Keratinocyte (primary cell): ENCODE measurements at regions not wholly inside any gene's neighbourhood (a gene's known extent, or its start where the extent isn't known, plus 50 kb on each side); places are given as distances from the start of the nearest gene placed in this dataset.

Experiments used
- DNase-seq: peaks from one replicate; pipeline ENCODE4 v3.0.0-alpha.2; 2011; ENCODE audit warnings: low read depth, missing footprints, low spot score
- FAIRE-seq: peaks from 2 replicates; lab custom pipeline; 2011; peaks lifted over from hg19 to GRCh38; lab: Jason Lieb, UNC
- H2AFZ ChIP-seq: 2 replicates; pipeline ENCODE4 v1.6.0; 2012; ENCODE audit warnings: low read length, control low read depth, inconsistent platforms; ENCODE audit not compliant: control insufficient read depth
- H3K27ac ChIP-seq: 2 replicates; pipeline ENCODE4 v1.5.1; 2011; ENCODE audit warnings: low read length; ENCODE audit not compliant: control insufficient read depth, insufficient read depth
- H3K27me3 ChIP-seq: 3 replicates; pipeline ENCODE4 v1.6.0; 2011; ENCODE audit warnings: low read length; ENCODE audit not compliant: control insufficient read depth, insufficient read depth; ENCODE audit errors: extremely low read depth
- H3K36me3 ChIP-seq, 2 experiments: 2 replicates in 1 of 2; 3 replicates in 1 of 2; pipeline ENCODE4 v1.5.1; 2011; ENCODE audit warnings: low read length in 2 of 2, mild to moderate bottlenecking in 1 of 2; ENCODE audit not compliant: control insufficient read depth in 2 of 2, insufficient read depth in 2 of 2; ENCODE audit errors: extremely low read depth in 1 of 2
- H3K4me1 ChIP-seq: 3 replicates; pipeline ENCODE4 v1.5.1; 2011; ENCODE audit warnings: low read length; ENCODE audit not compliant: control insufficient read depth, insufficient read depth; ENCODE audit errors: extremely low read depth
- H3K4me2 ChIP-seq: 3 replicates; pipeline ENCODE4 v1.6.0; 2011; ENCODE audit warnings: low read depth, low read length; ENCODE audit not compliant: control insufficient read depth, insufficient read depth; ENCODE audit errors: extremely low read depth
- H3K4me3 ChIP-seq, 3 experiments: fragments of 200-600 bp in 1 of 3; sonication (generic) in 1 of 3; 2 replicates in 2 of 3; 3 replicates in 1 of 3; pipeline ENCODE4 v1.5.1; 2011 to 2016; ENCODE audit warnings: low read length in 3 of 3, mild to moderate bottlenecking in 3 of 3, control low read depth in 2 of 3, inconsistent platforms in 1 of 3, low read depth in 1 of 3, mixed read lengths in 1 of 3, mixed run types in 1 of 3, moderate library complexity in 1 of 3; ENCODE audit not compliant: control insufficient read depth in 2 of 3, insufficient read depth in 2 of 3; ENCODE audit errors: extremely low read depth in 1 of 3
- H3K79me2 ChIP-seq: 2 replicates; pipeline ENCODE4 v1.6.0; 2012; ENCODE audit warnings: low read length; ENCODE audit not compliant: control insufficient read depth, insufficient read depth
- H3K9ac ChIP-seq: 3 replicates; pipeline ENCODE4 v1.6.0; 2011; ENCODE audit warnings: low read length; ENCODE audit not compliant: control insufficient read depth, insufficient read depth; ENCODE audit errors: extremely low read depth
- H3K9me1 ChIP-seq: 3 replicates; pipeline ENCODE4 v1.6.0; 2011; ENCODE audit warnings: low read length; ENCODE audit not compliant: control insufficient read depth, insufficient read depth; ENCODE audit errors: extremely low read depth
- H3K9me3 ChIP-seq: 2 replicates; pipeline ENCODE4 v1.5.1; 2012; ENCODE audit warnings: low read depth, low read length; ENCODE audit not compliant: control insufficient read depth
- H4K20me1 ChIP-seq: 3 replicates; pipeline ENCODE4 v1.6.0; 2011; ENCODE audit warnings: low read length; ENCODE audit not compliant: control insufficient read depth, insufficient read depth; ENCODE audit errors: extremely low read depth
- CTCF ChIP-seq, 3 experiments: IDR thresholded peaks in 1 of 3; conservative IDR thresholded peaks in 1 of 3; optimal IDR thresholded peaks in 1 of 3; 2 replicates in 2 of 3; 3 replicates in 1 of 3; pipeline versions ENCODE3 to v1.5.1; 2011; ENCODE audit warnings: low read length in 3 of 3, mild to moderate bottlenecking in 3 of 3, moderate library complexity in 2 of 3, control low read depth in 1 of 3, inconsistent platforms in 1 of 3; ENCODE audit not compliant: insufficient read depth in 2 of 3; ENCODE audit errors: extremely low read depth in 1 of 3
- EZH2 ChIP-seq: IDR thresholded peaks from one replicate; pipeline ENCODE4 v1.6.1; 2012; ENCODE audit warnings: inconsistent platforms, mild to moderate bottlenecking, low read length, moderate library complexity
- dilution Hi-C: fragments of 300-500 bp; cut with MboI; formaldehyde crosslinking; loops from one replicate; pipeline ENCODE4 v1.7.0; 2020; ENCODE audit warnings: low sequenced_read_pairs; ENCODE audit not compliant: extremely low pct_ligation_motif_present

- Histone ChIP-seq H3K9me3 (no peaks in the 10 kb centered on the region), H3K36me3 (no peaks in the 10 kb centered on the region), H3K9me1 (no peaks in the 10 kb centered on the region), H2AFZ (no peak overlapping the region), H3K27ac (no peak overlapping the region), H3K9ac (no peak overlapping the region), H4K20me1 (no peaks in the 10 kb centered on the region), H3K4me2 (no peak overlapping the region), H3K79me2 (no peaks in the 10 kb centered on the region), H3K27me3 (no peaks in the 10 kb centered on the region), H3K4me3 (no peak overlapping the region), H3K4me1 (no peaks in the 10 kb centered on the region)
- DNase-seq, result no peak
- no peak for TF ChIP-seq CTCF (optimal IDR thresholded peaks at IDR 0.05 in 1 of 3, IDR thresholded peaks at IDR 0.05 in 1 of 3, conservative IDR thresholded peaks at IDR 0.05 in 1 of 3; ENCODE audit: extremely low read depth in 1 of 3, insufficient read depth in 2 of 3, low read length in 3 of 3)
- no peak for TF ChIP-seq EZH2
- FAIRE-seq, result no peak
- dilution Hi-C loops, result no loop called here
Measured at GRCh38 chr12:41919048-41919447, 225.6 kb downstream of the GXYLT1 start.

GRCh38 chr12:41917938-41918341, 226.7 kb downstream of the GXYLT1 start:
- Histone ChIP-seq H3K4me1 (no peaks in the 10 kb centered on the region), H3K4me3 (no peak overlapping the region), H3K27me3 (no peaks in the 10 kb centered on the region), H3K4me2 (no peak overlapping the region), H3K9me1 (no peaks in the 10 kb centered on the region), H2AFZ (no peak overlapping the region), H3K36me3 (no peaks in the 10 kb centered on the region), H3K79me2 (no peaks in the 10 kb centered on the region), H3K27ac (no peak overlapping the region), H3K9ac (no peak overlapping the region), H3K9me3 (no peaks in the 10 kb centered on the region), H4K20me1 (no peaks in the 10 kb centered on the region)
- FAIRE-seq (no peak), DNase-seq (no peak)
- TF ChIP-seq EZH2 (no peak), CTCF (optimal IDR thresholded peaks at IDR 0.05 in 1 of 3, IDR thresholded peaks at IDR 0.05 in 1 of 3, conservative IDR thresholded peaks at IDR 0.05 in 1 of 3; ENCODE audit: extremely low read depth in 1 of 3, insufficient read depth in 2 of 3, low read length in 3 of 3) (no peak)
- dilution Hi-C loops, result no loop called here
